HG02970 (cell line): ENCODE measurements at regions not wholly inside any gene's neighbourhood (a gene's known extent, or its start where the extent isn't known, plus 50 kb on each side); places are given as distances from the start of the nearest gene placed in this dataset.
A peak's percentile ranks its signal among the peaks of the same experiment; 100 is the strongest.

ENCODE experiments used
- ATAC-seq: cut with Tn5 transposase; IDR thresholded peaks from one replicate; pipeline ENCODE4 v1.9.1; 2021; ENCODE audit warnings: mild to moderate bottlenecking, moderate library complexity, moderate number of reproducible peaks; ENCODE audit not compliant: unreplicated experiment, low FRiP score

DNA sequence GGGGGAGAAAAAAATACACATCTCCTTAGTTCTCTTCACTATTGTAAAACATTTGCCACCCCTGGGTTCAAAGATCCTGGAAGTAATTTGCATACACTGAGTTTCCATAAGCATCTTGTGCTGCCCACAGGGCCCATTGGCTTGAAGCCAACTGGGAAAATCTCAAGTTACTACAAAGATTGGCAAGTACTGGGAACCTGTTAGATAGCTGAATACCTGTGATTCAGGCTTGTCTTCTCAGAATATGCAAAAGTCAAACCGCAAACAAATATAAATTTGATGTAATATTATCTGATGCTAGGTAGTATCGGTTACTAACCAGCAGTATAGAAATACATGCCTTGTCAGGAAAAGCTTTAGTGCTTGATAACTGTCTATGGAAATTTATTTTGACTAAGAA is 156.9 kb upstream of the FST start:
- no peak for ATAC-seq

GRCh38 chr5:53323943-53324642 is 156.3 kb upstream of the FST start:
- ATAC-seq: peak; percentile 69

DNA sequence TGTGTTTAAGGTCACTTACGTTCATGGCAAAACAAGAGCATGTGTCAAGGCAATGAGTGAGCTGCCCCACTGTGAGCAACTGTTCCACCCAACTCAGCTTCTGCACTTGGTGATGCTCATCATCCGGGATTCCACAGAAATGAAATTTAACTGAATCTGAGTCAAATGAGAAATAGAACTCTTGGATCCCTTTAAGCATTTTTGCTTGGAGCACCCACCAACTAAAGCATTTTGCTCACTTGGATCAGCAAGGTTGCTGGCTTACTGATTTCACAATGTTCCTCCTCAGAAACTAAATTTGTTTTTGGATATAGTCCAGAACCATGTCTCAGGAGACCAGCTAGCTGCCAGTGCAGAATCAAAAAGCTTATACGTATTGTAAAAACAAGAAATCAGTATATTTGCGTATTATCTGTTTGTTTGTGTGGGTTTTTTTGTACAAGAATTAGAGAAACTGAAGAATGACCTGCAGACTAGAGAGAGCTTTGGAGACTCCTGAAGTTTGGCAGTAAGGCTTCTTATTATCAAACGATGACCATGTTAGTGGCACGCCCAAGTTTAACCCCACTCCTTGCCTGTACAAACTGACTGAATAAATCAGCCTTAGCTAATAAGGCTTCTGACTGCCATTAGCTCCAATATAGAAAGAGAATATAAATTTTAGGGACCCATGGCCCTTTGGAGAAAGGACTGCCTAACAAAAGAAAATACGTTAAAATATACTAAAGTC is 153.8 kb upstream of the FST start:
- no peak for ATAC-seq

- no peak for ATAC-seq
Observed at GRCh38 chr5:53327811-53328334, 152.6 kb upstream of the FST start.

GRCh38 chr5:53330491-53330890 is 149.9 kb upstream of the FST start:
- ATAC-seq: no peak

GRCh38 chr5:53331463-53331862 is 149.0 kb upstream of the FST start:
- ATAC-seq: no peak

GRCh38 chr5:53333160-53333559 is 147.3 kb upstream of the FST start:
- no peak for ATAC-seq

- ATAC-seq: no peak
Observed at GRCh38 chr5:53334431-53334941, 145.9 kb upstream of the FST start.

DNA sequence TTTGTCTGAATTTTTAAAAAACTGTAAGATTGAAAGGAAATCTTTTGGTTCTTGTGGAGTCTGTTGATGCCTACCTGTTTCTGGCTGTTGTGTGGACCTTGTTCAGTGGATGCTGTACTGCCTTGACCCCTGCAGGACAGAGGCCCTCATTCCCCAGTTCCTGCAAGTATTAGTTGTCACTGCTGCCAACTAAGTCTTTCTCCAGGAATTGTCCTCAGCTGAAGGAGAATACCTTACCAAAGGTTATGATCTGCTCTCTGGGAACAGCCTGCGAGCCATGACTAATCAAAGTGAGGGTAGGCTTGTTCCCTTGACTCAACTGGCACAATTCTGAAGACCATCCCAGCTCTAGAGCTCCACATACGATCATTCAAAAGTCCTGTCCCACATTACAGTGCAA is 145.3 kb upstream of the FST start:
- no peak for ATAC-seq

DNA sequence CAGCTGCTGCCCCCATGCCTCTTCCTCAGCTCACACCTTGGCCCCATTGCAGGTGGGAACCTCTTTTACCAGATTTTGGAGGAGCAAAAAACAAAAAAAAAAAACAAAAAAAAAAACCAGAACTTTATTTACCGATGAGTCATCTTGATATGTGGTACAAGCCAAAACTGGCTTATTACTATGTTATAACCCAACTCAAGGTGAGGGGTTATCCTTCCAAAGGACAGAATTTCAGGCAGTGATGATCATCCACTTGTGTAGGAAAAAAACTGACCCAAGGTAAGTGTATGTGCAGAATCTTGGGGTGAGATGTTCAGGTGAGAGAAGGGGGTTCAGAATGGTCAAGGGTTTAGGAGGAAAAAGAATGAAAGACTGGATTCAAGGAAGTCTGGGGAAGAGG is 142.6 kb upstream of the FST start:
- no peak for ATAC-seq

- no peak for ATAC-seq
Observed at GRCh38 chr5:53338971-53339370, 141.5 kb upstream of the FST start.

DNA sequence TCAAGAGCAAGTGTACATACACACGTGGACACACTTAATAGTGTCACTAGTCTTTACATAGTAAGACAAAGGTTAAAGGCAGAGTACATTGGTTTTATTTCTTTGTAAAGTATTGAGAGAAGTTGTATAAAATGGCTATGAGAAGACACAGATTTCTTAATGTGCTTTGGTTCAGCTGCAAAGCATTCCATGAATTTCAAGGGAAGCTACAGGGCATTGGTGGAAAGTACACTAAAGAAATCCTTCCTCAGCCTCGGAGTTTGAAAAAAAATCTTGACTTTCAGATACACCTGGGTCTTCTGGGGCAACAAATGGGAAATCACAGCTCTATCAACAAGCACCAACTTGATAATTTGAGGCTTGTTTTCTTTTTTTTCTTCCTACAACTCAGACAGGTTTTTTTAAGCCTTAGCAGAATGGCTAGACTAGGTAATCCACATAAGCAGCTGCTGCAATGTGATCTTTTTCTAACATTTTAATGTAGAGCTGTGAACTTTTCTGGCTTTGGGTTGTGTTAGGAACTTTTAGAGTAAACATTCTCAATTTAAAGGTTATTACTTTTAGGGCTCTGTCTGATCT is 140.4 kb upstream of the FST start:
- ATAC-seq: no peak

DNA sequence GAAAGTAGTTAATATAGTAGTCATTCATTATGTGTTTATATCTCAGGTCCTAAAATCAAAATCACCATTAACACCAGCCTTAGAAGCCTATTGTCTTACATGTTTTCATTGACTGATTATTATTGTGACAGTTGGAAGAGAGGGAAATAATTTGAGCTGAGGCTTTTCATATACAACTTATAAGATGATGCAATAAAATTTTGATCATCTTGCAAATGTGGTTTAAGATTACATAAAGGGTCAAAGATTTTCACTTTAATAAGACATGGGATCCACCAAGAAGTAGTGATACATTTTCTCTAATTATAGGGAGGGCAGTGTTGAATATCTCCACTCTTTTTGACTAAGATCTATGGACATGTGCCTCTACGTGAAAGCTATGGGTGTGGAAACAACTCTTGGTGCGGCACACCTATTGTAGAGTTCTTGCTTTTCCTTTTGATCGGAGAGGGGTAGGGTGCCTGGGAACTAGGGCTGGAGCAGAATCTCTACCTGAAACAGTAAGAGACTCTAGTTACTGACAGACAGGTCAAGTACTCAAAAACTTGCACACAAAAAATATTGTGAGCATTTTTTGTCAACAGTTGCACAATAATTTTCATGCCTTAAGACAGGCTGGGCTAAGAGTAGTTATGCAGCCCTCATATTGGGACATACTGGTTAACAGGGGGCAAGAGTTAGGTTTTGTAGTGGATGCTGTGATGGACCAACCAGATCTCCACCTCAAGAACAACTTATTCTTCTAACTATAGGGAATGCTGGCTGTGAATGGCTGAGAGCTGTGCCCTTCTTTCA is 139.3 kb upstream of the FST start:
- ATAC-seq: no peak

- ATAC-seq: no peak
Observed at GRCh38 chr5:53342236-53342635, 138.2 kb upstream of the FST start.

DNA sequence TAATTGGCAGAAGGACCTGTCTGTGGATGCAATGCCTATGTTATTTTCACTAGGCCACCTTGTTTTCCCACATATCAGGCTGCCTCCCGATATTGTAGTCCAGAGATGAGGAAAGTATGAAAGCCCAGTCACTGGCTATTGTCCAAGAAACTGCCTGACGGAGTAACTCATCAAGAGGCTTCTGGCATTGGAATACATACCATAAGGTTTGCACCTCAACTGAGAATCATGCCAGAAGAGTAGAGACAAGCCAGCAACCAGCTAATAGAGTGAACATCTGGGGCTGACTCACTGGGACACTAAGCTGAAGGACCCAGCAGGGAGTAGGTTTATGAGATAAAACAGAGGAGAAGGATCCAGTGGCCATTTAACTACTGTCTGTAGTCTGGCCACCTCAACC is 137.2 kb upstream of the FST start:
- ATAC-seq: no peak

DNA sequence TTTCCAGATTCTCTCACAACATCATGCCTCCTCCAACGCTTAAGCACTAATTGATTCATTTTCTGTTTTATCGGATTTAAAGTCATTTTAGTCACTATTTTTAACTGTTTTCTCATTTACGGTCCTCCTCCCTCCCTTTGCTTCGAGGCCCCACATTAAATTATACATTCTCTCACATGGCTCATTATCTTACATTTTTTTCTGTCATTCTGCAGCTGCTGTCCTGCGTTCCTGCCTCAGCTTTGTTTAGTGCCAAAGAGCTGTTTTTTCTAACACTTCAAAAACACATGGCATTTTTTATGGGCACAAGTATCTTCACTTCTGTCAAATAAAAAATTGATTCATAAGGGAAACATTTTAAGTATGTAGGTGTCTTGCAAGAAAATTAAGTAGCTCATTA is 130.1 kb upstream of the FST start:
- no peak for ATAC-seq

GRCh38 chr5:53350991-53351770 is 129.2 kb upstream of the FST start:
- ATAC-seq: no peak

DNA sequence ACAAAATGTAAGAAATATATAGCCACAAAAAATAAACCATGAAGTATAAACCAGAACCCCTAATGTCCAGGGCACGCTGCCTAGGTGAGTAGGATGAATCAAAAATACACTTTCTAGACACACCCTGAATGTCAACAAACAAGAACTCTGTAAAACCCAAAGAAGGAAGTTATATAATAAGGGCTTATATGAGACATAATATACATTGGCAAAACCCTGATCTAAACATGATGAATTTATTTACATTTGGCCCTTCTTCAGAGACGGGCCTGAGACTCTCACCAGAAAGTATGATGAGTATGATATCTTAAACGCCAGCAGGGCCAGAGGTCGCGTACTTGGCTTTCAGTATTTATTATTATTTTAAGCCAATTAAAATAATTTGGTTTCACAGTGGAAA is 125.1 kb upstream of the FST start:
- ATAC-seq: no peak

GRCh38 chr5:53355931-53356330 is 124.5 kb upstream of the FST start:
- no peak for ATAC-seq

GRCh38 chr5:53357439-53357838 is 123.0 kb upstream of the FST start:
- no peak for ATAC-seq
